Spleen (tissue), 7 donors: ENCODE measurements at regions not wholly inside any gene's neighbourhood (a gene's known extent, or its start where the extent isn't known, plus 50 kb on each side); places are given as distances from the start of the nearest gene placed in this dataset.

Experiments
- POLR2A ChIP-seq, 3 donors: fragments of 450-650 bp; IDR thresholded peaks; one replicate each; pipeline ENCODE4 v1.5.1; 2017; ENCODE audit warnings: antibody characterized with exemption in 3 of 3, mild to moderate bottlenecking in 1 of 3
- POLR2AphosphoS5 ChIP-seq, 3 donors: sonication (generic); formaldehyde crosslinking; IDR thresholded peaks; one replicate each; pipeline ENCODE4 v1.5.1; 2017; ENCODE audit warnings: antibody characterized with exemption in 3 of 3
- TF ChIP-seq, protein P1 (sequence below), 11 experiments: fragments of 200-600 bp in 7 of 11; fragments of 450-650 bp in 4 of 11; sonication (generic) in 4 of 11; IDR thresholded peaks in 8 of 11; conservative IDR thresholded peaks in 3 of 11; 1 replicate in 7 of 11; 2 replicates in 4 of 11; pipeline versions ENCODE4 v1.4.0 to v1.8.0; 2016 to 2021; ENCODE audit warnings: antibody characterized with exemption in 11 of 11, inconsistent platforms in 4 of 11, mild to moderate bottlenecking in 1 of 11
- donor health status: DM: no; HTN: no; CAD: no; lungs with moderate emphysema.
- donor health status: DM: no; HTN: no; CAD: no.
- donor health status: DM: no; HTN: no; CAD: no.

DNA sequence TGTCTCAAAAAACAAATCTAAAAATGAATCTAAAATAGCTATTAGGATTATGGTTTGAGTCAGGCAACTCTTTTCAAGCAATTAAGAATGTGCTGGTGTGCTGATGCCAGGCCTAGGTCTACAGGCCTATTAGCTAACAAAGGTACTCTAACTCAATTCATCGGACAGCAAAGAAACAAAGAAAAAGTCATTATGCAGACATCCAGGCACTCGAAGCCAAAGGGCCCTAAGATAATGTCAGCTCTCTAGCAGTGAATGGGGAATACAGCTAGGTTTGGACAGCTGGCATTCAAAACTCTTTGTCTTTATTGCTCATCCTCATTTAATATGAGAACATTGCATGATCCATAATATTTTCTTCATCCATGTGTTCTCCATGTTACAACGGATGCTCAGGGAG is 108.5 kb downstream of the TMEM114 start:
- no peak for TF ChIP-seq POLR2A (IDR thresholded peaks at IDR 0.05)
- TF ChIP-seq, protein P1, sequence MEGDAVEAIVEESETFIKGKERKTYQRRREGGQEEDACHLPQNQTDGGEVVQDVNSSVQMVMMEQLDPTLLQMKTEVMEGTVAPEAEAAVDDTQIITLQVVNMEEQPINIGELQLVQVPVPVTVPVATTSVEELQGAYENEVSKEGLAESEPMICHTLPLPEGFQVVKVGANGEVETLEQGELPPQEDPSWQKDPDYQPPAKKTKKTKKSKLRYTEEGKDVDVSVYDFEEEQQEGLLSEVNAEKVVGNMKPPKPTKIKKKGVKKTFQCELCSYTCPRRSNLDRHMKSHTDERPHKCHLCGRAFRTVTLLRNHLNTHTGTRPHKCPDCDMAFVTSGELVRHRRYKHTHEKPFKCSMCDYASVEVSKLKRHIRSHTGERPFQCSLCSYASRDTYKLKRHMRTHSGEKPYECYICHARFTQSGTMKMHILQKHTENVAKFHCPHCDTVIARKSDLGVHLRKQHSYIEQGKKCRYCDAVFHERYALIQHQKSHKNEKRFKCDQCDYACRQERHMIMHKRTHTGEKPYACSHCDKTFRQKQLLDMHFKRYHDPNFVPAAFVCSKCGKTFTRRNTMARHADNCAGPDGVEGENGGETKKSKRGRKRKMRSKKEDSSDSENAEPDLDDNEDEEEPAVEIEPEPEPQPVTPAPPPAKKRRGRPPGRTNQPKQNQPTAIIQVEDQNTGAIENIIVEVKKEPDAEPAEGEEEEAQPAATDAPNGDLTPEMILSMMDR (IDR thresholded peaks at IDR 0.05 in 8 of 11, conservative IDR thresholded peaks at IDR 0.05 in 3 of 11), result no peak
- no peak for TF ChIP-seq POLR2AphosphoS5 (IDR thresholded peaks at IDR 0.05)
